K562 (cell line): ENCODE measurements at regions not wholly inside any gene's neighbourhood (a gene's known extent, or its start where the extent isn't known, plus 50 kb on each side); places are given as distances from the start of the nearest gene placed in this dataset.

Source experiments
- ATAC-seq: fragments of 200-7000 bp; cut with Tn5 transposase; 3 replicates; pipeline ENCODE4 v1.9.1; 2020; ENCODE audit warnings: moderate library complexity
- BruUV-seq: library from RNA; stranded (reverse); fragments of 400-500 nt; replicated peaks from 2 replicates; lab custom pipeline; 2021; lab: Mats Ljungman, UMichigan
- CTCF ChIA-PET: fragments of 300-600 bp; formaldehyde crosslinking; extraction: SDS; loops from one replicate; lab custom pipeline; 2021; ENCODE audit warnings: low intra/inter-chr PET ratio; lab: Yijun Ruan, JAX
- POLR2A ChIA-PET: fragments of 300-600, 350-650 bp; sonication (Branson Sonifier 250); formaldehyde crosslinking; extraction: SDS; loops from one replicate; lab custom pipeline; 2021; ENCODE audit warnings: antibody characterized with exemption, inconsistent platforms; lab: Yijun Ruan, JAX
- DNase-seq, 4 experiments: peaks; one replicate each; pipeline versions ENCODE4 v3.0.0 to v3.0.0-alpha.2; 2011 to 2018; ENCODE audit warnings: low spot score in 3 of 4, mixed read lengths in 3 of 4; ENCODE audit errors: extremely low read depth in 1 of 4
- FAIRE-seq: peaks from 2 replicates; lab custom pipeline; 2011; peaks lifted over from hg19 to GRCh38; lab: Jason Lieb, UNC
- H2AFZ ChIP-seq: 2 replicates; pipeline ENCODE4 v1.6.0; 2011; ENCODE audit warnings: low read depth, low read length, control low read depth, inconsistent platforms
- H3K27ac ChIP-seq: fragments of 200-600 bp; 3 replicates; pipeline ENCODE4 v1.8.0; 2011; ENCODE audit warnings: low read depth, mild to moderate bottlenecking, control low read depth, inconsistent platforms, low read length, moderate library complexity, mixed read lengths; ENCODE audit errors: extremely low read depth
- H3K27me3 ChIP-seq, 2 experiments: fragments of 300-600 bp in 1 of 2; 2 replicates in 1 of 2; 3 replicates in 1 of 2; pipeline versions ENCODE4 v1.6.0 to v1.8.0; 2011; ENCODE audit warnings: inconsistent platforms in 2 of 2, low read length in 2 of 2, mild to moderate bottlenecking in 1 of 2, mixed read lengths in 1 of 2, moderate library complexity in 1 of 2; ENCODE audit not compliant: control insufficient read depth in 2 of 2, insufficient read depth in 2 of 2
- H3K36me3 ChIP-seq: fragments of 300-600 bp; 3 replicates; pipeline ENCODE4 v1.8.0; 2011; ENCODE audit warnings: mild to moderate bottlenecking, low read length, inconsistent platforms; ENCODE audit not compliant: control insufficient read depth, insufficient read depth
- H3K4me1 ChIP-seq, 2 experiments: fragments of 200-600 bp in 1 of 2; replicated peaks in 1 of 2; 2 replicates in 1 of 2; 3 replicates in 1 of 2; pipeline versions ENCODE4 v1.5.1 to v1.8.0; 2011; ENCODE audit warnings: inconsistent platforms in 2 of 2, low read length in 2 of 2, mild to moderate bottlenecking in 1 of 2, mixed read lengths in 1 of 2, moderate library complexity in 1 of 2; ENCODE audit not compliant: control insufficient read depth in 2 of 2, insufficient read depth in 2 of 2
- H3K4me2 ChIP-seq: 2 replicates; pipeline ENCODE4 v1.6.1; 2011; ENCODE audit warnings: low read length, control low read depth, inconsistent platforms, mixed read lengths; ENCODE audit not compliant: insufficient read depth
- H3K4me3 ChIP-seq: fragments of 200-600 bp; sonication (generic), shearing (Covaris generic); 2 replicates; pipeline ENCODE4 v1.5.1; 2016; ENCODE audit warnings: control low read depth, inconsistent platforms
- H3K79me2 ChIP-seq: fragments of 200-600 bp; 3 replicates; pipeline ENCODE4 v1.8.0; 2011; ENCODE audit warnings: low read length, inconsistent platforms; ENCODE audit not compliant: control insufficient read depth, insufficient read depth
- H3K9ac ChIP-seq, 2 experiments: 2 replicates each; pipeline versions ENCODE4 v1.6.0 to v1.6.1; 2011; ENCODE audit warnings: low read depth in 2 of 2, low read length in 2 of 2, control low read depth in 1 of 2, inconsistent platforms in 1 of 2, mild to moderate bottlenecking in 1 of 2, mixed read lengths in 1 of 2; ENCODE audit not compliant: insufficient read depth in 1 of 2
- H3K9me1 ChIP-seq: one replicate; pipeline ENCODE4 v1.6.0; 2011; ENCODE audit warnings: inconsistent platforms, mild to moderate bottlenecking, low read length, moderate library complexity; ENCODE audit not compliant: control insufficient read depth, insufficient read depth
- H3K9me3 ChIP-seq: replicated peaks from 2 replicates; pipeline ENCODE4 v1.5.1; 2011; ENCODE audit warnings: low read depth, low read length, inconsistent platforms; ENCODE audit not compliant: control insufficient read depth, insufficient read depth
- H4K20me1 ChIP-seq: replicated peaks from 2 replicates; pipeline ENCODE4 v1.6.1; 2011; ENCODE audit warnings: low read length, inconsistent platforms, mixed read lengths; ENCODE audit not compliant: control insufficient read depth, insufficient read depth
- BRD4 ChIP-seq: fragments of 200-600 bp; sonication (generic); IDR thresholded peaks from 2 replicates; pipeline ENCODE4 v1.6.1; 2017; ENCODE audit warnings: inconsistent platforms
- EGR1 ChIP-seq: fragments of 450-650 bp; conservative IDR thresholded peaks from 2 replicates; pipeline ENCODE4 v1.6.1; 2017; ENCODE audit warnings: mild to moderate bottlenecking
- KLF6 ChIP-seq: fragments of 250-450 bp; sonication (Bioruptor Pico); IDR thresholded peaks from 2 replicates; pipeline ENCODE4 v1.4.0; 2020; ENCODE audit warnings: mild to moderate bottlenecking, moderate library complexity, borderline replicate concordance
- LCOR ChIP-seq: sonication (generic); formaldehyde crosslinking; IDR thresholded peaks from 2 replicates; pipeline ENCODE4 v1.8.0; 2022; ENCODE audit warnings: mild to moderate bottlenecking, missing genetic modification reagents
- MYNN ChIP-seq, 2 experiments: sonication (generic); formaldehyde crosslinking in 1 of 2; IDR thresholded peaks; 2 replicates each; pipeline versions ENCODE4 v1.5.0 to v1.6.1; 2016 to 2020; ENCODE audit warnings: antibody characterized with exemption in 1 of 2, missing genetic modification reagents in 1 of 2
- SLC30A9 ChIP-seq: fragments of 250-450 bp; sonication (Bioruptor Pico); IDR thresholded peaks from 2 replicates; pipeline ENCODE4 v1.8.0; 2022; ENCODE audit warnings: mild to moderate bottlenecking, moderate library complexity
- SRF ChIP-seq, 2 experiments: fragments of 250-450, 450-650 bp in 1 of 2; sonication (Bioruptor Pico) in 1 of 2; sonication (generic) in 1 of 2; formaldehyde crosslinking; IDR thresholded peaks; 2 replicates each; pipeline versions ENCODE4 v1.5.0 to v1.5.1; 2020 to 2022; ENCODE audit warnings: mild to moderate bottlenecking in 1 of 2, missing genetic modification reagents in 1 of 2
- STAG1 ChIP-seq: sonication (generic); formaldehyde crosslinking; IDR thresholded peaks from 2 replicates; pipeline ENCODE4 v1.5.0; 2020; ENCODE audit warnings: missing genetic modification reagents, borderline replicate concordance
- ZEB2 ChIP-seq: fragments of 450-650 bp; IDR thresholded peaks from 2 replicates; pipeline ENCODE4 v1.6.1; 2016
- ZNF174 ChIP-seq: fragments of 250-450 bp; sonication (Bioruptor Pico); IDR thresholded peaks from 2 replicates; pipeline ENCODE4 v1.4.0; 2020; ENCODE audit warnings: mild to moderate bottlenecking
- ZNF197 ChIP-seq: fragments of 200-800 bp; sonication (Bioruptor generic); IDR thresholded peaks from 2 replicates; pipeline ENCODE4 v1.6.1; 2016; ENCODE audit warnings: low read depth, missing genetic modification characterization, missing compliant biosample characterization
- ZNF217 ChIP-seq: sonication (generic); formaldehyde crosslinking; IDR thresholded peaks from 2 replicates; pipeline ENCODE4 v1.8.0; 2022; ENCODE audit warnings: mild to moderate bottlenecking, missing genetic modification reagents
- ZNF239 ChIP-seq: fragments of 250-450 bp; sonication (Bioruptor Pico); IDR thresholded peaks from 2 replicates; pipeline ENCODE4 v1.4.0; 2020; ENCODE audit warnings: mild to moderate bottlenecking
- in situ Hi-C: fragments of 300-500 bp; cut with MboI; formaldehyde crosslinking; loops from 4 replicates; pipeline ENCODE4 v1.15.0; 2018; ENCODE audit warnings: inconsistent platforms, mixed read lengths
- intact Hi-C: fragments of 100-400 bp; cut with micrococcal nuclease; formaldehyde crosslinking; loops from 2 replicates; pipeline ENCODE4 v1.14.2; 2022
- TF ChIP-seq, protein P1 (sequence below): IDR thresholded peaks from 2 replicates; pipeline ENCODE4 v1.6.1; 2012; ENCODE audit warnings: low read depth, low read length, improper control_type of control experiment, borderline replicate concordance
- TF ChIP-seq, protein P2 (sequence below): fragments of 450-650 bp; IDR thresholded peaks from 2 replicates; pipeline ENCODE4 v1.6.1; 2016; ENCODE audit warnings: antibody characterized with exemption
- TF ChIP-seq, protein P3 (sequence below): sonication (generic); formaldehyde crosslinking; IDR thresholded peaks from 2 replicates; pipeline ENCODE4 v1.8.0; 2022; ENCODE audit warnings: mild to moderate bottlenecking, missing genetic modification reagents

DNA sequence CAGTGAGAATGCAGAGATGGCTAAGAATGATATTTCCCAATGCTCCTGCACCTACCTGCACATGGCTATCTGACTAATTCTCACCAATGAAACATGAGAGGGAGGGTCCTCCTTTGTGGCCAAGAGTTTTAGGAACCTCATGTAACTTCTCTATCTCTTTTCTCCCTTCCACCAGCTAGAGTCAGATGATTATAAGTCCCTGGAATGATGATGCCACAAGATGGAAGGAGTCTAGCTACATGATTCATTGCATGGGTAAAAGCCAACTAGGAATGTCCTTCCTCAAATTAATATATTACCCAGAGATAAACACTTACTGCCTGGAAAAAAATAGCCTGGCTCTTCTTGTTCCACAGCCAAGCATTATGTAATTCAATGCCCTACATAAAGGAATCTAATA lies 55.1 kb upstream of the AASS start:
- H2AFZ ChIP-seq = no peak overlapping the region
- no peak overlapping the region for H3K4me2 ChIP-seq
- in situ Hi-C loops = loop anchor here (10.0 kb wide), 1 partner anchor 1864 kb away; no protein-coding TSS in a partner anchor
- BruUV-seq = no TSS peak
- ChIA-PET CTCF (no interaction called here), POLR2A (no interaction called here)
- DNase-seq (no peak), ATAC-seq (no peak), FAIRE-seq (no peak)
- H3K79me2 ChIP-seq = no peaks in the 10 kb centered on the region
- H3K4me1 ChIP-seq = no peaks in the 10 kb centered on the region
- H3K4me3 ChIP-seq = no peak overlapping the region
- H3K9me3 ChIP-seq = peaks cover 3% of the 10 kb centered on the region
- H3K9me1 ChIP-seq = no peaks in the 10 kb centered on the region
- no peak for TF ChIP-seq ZNF174 (CRISPR knock-in tag)
- no peak for TF ChIP-seq STAG1 (CRISPR knock-in tag)
- TF ChIP-seq LCOR (CRISPR knock-in tag) = no peak
- no peak for TF ChIP-seq ZEB2
- no peak for TF ChIP-seq ZNF239 (CRISPR knock-in tag)
- no peak for TF ChIP-seq EGR1
- no peak for TF ChIP-seq ZNF217
- TF ChIP-seq, protein P1, sequence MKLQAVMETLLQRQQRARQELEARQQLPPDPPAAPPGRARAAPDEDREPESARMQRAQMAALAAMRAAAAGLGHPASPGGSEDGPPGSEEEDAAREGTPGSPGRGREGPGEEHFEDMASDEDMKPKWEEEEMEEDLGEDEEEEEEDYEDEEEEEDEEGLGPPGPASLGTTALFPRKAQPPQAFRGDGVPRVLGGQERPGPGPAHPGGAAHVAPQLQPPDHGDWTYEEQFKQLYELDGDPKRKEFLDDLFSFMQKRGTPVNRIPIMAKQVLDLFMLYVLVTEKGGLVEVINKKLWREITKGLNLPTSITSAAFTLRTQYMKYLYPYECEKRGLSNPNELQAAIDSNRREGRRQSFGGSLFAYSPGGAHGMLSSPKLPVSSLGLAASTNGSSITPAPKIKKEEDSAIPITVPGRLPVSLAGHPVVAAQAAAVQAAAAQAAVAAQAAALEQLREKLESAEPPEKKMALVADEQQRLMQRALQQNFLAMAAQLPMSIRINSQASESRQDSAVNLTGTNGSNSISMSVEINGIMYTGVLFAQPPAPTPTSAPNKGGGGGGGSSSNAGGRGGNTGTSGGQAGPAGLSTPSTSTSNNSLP = no peak
- TF ChIP-seq, protein P2, sequence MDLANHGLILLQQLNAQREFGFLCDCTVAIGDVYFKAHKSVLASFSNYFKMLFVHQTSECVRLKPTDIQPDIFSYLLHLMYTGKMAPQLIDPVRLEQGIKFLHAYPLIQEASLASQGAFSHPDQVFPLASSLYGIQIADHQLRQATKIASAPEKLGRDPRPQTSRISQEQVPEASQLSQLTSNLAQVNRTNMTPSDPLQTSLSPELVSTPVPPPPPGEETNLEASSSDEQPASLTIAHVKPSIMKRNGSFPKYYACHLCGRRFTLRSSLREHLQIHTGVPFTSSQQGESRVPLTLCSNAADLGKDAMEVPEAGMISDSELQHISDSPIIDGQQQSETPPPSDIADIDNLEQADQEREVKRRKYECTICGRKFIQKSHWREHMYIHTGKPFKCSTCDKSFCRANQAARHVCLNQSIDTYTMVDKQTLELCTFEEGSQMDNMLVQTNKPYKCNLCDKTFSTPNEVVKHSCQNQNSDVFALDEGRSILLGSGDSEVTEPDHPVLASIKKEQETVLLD = no peak
- TF ChIP-seq MYNN (IDR thresholded peaks at IDR 0.05) = no peak
- TF ChIP-seq MYNN (CRISPR knock-in tag; IDR thresholded peaks at IDR 0.05) = no peak
- TF ChIP-seq ZNF197 (CRISPR knock-in tag) = no peak
- no peak for TF ChIP-seq KLF6
- TF ChIP-seq BRD4 = no peak
- no peak for TF ChIP-seq SLC30A9 (CRISPR knock-in tag)
- TF ChIP-seq, protein P3, sequence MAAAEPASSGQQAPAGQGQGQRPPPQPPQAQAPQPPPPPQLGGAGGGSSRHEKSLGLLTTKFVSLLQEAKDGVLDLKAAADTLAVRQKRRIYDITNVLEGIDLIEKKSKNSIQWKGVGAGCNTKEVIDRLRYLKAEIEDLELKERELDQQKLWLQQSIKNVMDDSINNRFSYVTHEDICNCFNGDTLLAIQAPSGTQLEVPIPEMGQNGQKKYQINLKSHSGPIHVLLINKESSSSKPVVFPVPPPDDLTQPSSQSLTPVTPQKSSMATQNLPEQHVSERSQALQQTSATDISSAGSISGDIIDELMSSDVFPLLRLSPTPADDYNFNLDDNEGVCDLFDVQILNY (CRISPR knock-in tag) = no peak
- TF ChIP-seq SRF (CRISPR knock-in tag; IDR thresholded peaks at IDR 0.05) = no peak
- no peak overlapping the region for H3K27ac ChIP-seq
- no peaks in the 10 kb centered on the region for H4K20me1 ChIP-seq
- H3K27me3 ChIP-seq = no peaks in the 10 kb centered on the region
- H3K36me3 ChIP-seq = no peaks in the 10 kb centered on the region
- intact Hi-C loops = no loop called here
- no peak overlapping the region for H3K9ac ChIP-seq
